ENCODE measurements at regions not wholly inside any gene's neighbourhood (a gene's known extent, or its start where the extent isn't known, plus 50 kb on each side); places are given as distances from the start of the nearest gene placed in this dataset.

- no peak for TF ChIP-seq POLR2A (IDR thresholded peaks at IDR 0.05)
- TF ChIP-seq CTCF (IDR thresholded peaks at IDR 0.05) = no peak
Observed at GRCh38 chr15:91420689-91421088, 320.6 kb downstream of the SV2B start.

Data from testis (tissue), 2 donors.